ENCODE measurements at regions not wholly inside any gene's neighbourhood (a gene's known extent, or its start where the extent isn't known, plus 50 kb on each side); places are given as distances from the start of the nearest gene placed in this dataset.

DNA sequence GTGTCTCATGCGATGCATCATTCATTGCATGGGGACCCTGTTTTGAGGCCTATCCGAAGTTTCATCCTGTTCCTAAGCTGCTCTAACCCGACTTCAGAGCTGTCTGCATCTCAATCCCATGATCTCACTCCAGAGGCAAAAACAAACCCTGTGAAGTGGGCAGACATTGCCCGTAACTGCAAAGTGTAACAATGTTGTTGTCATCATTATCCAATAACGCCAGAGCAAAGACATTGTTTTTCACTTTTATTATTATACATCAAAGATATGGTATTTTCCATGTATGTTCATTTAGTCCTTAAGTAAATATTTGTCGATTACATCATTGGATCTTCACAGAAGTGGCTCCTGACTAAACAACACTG lies 246.7 kb downstream of the KLF6 start:
- TF ChIP-seq POLR2A (IDR thresholded peaks at IDR 0.05), result no peak
- TF ChIP-seq, protein P1, sequence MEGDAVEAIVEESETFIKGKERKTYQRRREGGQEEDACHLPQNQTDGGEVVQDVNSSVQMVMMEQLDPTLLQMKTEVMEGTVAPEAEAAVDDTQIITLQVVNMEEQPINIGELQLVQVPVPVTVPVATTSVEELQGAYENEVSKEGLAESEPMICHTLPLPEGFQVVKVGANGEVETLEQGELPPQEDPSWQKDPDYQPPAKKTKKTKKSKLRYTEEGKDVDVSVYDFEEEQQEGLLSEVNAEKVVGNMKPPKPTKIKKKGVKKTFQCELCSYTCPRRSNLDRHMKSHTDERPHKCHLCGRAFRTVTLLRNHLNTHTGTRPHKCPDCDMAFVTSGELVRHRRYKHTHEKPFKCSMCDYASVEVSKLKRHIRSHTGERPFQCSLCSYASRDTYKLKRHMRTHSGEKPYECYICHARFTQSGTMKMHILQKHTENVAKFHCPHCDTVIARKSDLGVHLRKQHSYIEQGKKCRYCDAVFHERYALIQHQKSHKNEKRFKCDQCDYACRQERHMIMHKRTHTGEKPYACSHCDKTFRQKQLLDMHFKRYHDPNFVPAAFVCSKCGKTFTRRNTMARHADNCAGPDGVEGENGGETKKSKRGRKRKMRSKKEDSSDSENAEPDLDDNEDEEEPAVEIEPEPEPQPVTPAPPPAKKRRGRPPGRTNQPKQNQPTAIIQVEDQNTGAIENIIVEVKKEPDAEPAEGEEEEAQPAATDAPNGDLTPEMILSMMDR (IDR thresholded peaks at IDR 0.05), result no peak

Measured in heart left ventricle (tissue), 13 donors.